GM21717 (cell line): ENCODE measurements at regions not wholly inside any gene's neighbourhood (a gene's known extent, or its start where the extent isn't known, plus 50 kb on each side); places are given as distances from the start of the nearest gene placed in this dataset.
A peak's percentile ranks its signal among the peaks of the same experiment; 100 is the strongest.
"Not testable (repeated sequence)": the region's sequence is repeated elsewhere in the genome, so short reads cannot be mapped to it uniquely, and the experiment has no call there.

Experiments used
- ATAC-seq: cut with Tn5 transposase; IDR thresholded peaks from one replicate; pipeline ENCODE4 v1.9.1; 2021; ENCODE audit warnings: mild to moderate bottlenecking, moderate library complexity; ENCODE audit not compliant: unreplicated experiment

DNA sequence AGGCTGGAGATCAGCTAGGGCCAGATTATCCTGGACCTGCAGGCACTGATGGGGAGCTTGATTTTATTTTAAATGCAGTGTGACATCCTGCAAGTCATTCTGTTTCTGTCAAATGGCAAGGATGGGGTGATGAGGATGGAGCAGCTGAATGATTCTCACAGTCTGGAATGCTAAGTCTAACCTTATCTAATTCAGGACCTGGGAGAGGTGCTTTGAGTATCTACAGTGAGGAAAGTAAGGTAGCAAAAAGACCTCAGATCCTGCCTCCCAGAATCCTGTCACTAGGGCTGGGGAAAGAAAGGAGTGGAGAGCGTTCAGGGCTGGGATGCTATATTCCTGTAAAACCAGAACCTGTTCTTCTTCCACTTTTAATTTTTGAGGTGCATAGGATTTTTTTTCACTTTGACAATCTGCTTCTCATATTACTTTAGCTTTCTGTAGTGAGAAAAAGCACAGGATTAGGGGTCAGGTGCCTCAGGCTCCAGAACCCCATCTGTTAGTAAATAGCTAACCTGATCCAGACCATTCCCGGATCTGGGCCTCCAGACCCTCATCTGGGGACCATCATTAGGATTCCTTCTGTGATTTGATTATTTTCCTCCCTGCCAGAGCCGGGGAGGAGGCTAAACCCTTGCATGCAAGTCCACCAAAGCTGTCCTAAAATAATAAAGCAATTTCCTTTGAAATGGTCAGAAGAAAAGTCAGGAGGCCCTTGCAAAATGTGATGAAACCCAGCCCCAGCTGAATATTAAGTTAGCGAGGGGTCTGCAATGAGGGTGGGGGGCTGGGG, 54.7 kb downstream of the ASCL1 start:
- ATAC-seq = no peak

DNA sequence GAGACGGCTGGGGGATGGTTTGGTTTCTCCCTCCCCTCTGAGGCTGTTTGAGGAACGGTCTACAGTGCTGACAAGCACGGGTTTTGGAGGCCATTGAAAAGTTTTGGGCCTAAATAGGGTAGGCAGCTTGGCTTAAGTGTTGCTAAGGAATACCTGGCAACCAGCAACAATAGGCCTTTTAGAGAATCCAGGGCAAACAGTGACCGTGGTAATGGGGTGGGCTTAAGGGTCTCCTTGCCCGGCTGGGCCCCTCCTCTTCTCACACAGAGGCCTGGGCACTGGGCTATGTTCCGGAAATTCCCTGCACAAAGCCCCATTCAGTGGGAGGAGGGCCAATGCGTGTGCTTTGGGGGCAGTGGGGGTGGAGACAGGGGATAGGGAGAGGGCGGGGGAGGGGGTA, 55.4 kb downstream of the ASCL1 start:
- no peak for ATAC-seq

DNA sequence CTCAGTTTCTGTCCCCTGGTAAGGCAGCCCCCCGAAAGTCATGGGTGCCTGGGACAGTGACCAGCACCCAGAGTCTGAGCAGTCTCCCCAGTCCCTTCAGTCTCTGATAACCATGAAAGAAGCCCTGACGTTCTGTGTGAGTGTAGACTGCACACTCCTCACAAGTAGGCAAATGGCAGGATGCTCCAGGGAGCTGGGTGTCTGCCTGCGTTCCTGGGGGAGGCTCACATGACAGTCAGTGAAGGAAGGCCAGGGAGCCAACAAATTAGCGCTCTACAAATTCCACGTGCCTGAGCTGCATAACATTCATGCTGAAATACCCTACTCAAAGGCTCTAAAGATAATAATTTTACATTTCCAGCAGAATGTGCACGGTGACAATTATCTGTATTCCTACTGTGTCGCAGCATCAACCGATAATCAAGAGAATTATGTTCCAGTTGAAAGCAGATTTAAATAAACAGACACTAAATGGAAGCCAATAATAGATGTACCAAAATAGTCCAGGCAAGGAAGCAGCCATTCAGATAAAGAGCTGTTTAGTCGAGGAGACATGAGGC, 56.3 kb downstream of the ASCL1 start:
- no peak for ATAC-seq

DNA sequence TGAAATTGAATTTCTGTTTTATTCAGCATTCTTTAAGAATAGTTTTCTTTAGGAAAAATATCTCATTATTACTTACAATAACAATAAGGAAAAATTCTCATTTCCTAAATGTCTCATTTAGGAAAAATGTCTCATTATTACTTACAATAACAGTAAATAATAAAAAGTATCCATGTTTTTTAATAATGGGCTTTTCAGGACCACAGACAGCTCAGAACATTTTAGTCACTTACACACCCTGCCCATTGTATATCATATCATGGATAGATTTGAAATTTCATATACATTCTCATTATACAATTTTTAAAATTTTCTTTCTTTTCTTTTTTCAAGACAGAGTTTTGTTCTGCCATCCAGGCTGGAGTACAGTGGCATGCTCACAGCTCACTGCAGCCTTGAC, 58.9 kb downstream of the ASCL1 start:
- no peak for ATAC-seq

DNA sequence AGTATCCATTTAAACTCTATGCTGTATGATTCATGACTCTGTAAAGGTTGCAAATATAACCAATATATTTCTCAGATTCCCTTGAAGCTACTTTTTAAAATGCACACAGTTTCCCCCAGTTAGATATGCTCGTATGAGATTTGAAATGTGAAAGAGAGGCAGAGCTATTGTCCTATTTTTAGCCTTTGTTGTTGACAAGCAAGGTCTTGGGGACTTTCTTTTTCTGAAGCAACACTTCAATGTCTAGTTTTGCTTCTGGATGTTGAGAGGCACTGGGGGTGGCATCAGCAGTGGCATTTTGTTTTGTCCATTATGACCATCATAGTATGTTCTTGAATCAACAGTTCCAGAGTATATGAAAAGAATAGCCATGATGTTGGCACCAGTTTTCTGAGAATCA, 63.4 kb downstream of the ASCL1 start:
- no peak for ATAC-seq

DNA sequence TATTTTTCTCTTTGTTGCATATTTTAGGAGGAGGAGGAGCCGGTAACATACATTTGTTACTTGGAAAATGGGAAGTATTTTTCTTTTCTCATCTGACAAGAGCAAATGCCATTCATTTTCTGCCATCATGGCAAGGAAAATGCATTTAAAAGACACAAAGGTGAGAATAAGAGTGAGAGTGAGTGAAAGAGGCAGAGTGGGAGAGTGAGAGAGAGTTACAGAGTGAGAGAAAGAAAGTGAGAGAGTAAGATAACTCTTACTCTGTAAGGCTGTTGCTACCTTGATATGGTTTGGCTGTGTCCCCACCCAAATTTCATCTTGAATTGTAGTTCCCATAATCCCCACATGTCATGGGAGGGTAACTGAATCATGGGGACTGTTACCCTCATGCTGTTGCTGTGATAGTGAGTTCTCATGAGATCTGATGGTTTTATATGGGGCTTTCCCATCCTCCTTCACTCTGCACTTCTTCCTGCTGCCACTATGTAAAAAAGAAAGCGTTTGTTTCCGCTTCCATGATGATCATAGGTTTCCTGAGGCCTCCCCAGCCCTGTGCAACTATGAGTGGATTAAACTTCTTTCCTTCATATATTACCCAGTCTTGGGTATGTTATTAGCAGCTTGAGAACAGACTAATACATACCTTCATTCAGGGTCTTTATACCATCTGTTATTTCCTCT, 64.2 kb downstream of the ASCL1 start:
- no peak for ATAC-seq

DNA sequence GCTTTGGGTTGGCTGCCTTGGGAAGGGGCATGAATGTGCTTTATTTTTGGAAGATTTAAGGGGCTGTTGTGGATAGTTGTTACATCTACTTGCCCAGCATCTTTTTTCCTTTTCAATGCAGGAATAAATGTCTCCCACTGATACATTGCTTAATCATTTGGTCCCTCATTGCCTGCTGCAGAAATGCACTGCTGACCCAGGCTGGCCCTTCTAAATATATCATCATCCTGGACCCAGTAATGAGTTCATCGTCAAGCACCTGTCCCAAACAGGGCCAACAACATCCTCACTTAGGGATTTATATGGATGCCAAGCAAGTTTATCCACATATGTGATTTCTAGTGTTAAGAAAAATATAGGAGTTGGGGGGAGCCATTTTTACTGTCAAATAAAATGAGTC, 67.2 kb downstream of the ASCL1 start:
- ATAC-seq = no peak

DNA sequence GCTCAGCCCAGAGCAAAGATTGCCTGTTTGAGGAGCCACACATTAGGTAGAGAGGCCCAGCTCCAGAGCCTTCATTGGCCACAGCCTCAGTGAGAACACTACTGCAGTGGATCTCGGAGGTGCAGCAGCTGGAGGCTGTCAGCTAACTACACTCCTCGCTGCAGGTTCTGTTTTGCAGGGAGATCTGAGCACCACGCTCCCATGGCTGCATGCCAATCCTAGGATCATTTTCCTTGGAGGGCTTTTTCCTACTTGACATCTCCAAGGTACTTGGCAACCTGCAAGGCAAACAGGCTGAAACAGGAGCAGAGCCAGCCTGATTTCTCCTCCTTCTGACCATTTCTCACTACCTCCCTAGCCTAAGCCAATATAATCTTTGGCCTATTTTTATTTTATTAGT, 69.2 kb downstream of the ASCL1 start:
- not testable (repeated sequence) for ATAC-seq

DNA sequence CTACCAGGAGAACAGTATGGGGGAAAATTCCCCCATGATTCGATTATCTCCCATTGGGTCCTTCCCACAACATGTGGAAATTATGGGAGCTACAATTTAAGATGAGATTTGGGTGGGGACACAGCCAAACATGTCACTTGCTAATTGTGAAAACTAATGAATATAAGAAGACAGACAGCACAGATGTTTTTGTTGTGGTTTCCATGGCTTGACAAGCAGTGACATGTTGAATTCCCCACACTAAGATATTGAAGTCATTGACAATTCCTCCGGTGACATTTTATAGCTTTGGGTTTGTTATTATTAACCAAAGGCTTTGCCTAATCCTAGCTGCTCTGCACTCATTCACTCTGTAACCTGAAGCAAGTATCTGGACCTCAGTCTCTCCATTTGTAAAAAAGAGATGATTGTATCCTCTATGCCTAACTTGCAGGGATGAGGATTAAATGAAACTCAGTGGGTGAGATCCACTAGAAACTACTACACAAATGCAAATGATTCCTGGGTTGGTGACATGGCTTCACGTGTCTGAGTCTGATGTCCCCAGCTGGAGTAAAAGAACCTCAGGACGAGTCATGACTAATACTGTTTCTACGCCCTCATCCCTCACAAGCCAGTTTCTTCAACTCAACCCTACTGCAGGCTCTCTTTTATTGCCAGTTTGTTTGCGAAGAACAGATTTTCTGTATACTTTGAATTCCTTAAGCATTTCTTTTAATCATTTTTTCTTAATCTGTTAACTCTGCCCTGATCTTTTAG, 71.6 kb downstream of the ASCL1 start:
- no peak for ATAC-seq

DNA sequence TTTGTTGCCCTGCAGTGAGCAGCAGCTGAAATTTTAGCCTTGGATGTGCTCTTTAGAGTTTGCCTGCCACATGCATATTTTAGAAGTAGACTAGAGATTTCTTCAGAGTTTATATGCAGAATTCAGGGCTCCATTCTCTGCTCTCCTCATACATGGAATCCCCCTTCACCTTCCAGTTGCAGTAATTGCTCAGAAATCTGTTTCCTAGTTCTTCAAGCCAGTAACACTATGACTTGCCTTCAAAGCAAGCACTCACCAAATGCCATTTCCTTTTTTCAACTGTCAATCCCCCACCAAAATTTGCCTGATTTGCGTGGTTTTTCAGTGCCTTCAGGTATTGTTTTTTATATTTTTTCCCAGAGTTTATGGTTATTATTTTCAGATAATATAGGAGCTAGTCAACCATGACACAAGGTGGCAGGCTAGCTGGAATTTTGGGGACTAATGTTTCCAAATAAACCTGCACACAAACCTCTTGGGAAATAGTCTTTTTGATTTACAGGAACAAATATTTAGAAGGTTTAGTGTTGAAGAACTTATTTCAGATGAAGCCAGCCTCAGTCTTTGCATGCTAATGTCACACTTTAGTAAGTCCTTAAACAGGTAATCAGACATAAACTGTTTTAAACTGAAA, 79.2 kb downstream of the ASCL1 start:
- ATAC-seq = no peak

DNA sequence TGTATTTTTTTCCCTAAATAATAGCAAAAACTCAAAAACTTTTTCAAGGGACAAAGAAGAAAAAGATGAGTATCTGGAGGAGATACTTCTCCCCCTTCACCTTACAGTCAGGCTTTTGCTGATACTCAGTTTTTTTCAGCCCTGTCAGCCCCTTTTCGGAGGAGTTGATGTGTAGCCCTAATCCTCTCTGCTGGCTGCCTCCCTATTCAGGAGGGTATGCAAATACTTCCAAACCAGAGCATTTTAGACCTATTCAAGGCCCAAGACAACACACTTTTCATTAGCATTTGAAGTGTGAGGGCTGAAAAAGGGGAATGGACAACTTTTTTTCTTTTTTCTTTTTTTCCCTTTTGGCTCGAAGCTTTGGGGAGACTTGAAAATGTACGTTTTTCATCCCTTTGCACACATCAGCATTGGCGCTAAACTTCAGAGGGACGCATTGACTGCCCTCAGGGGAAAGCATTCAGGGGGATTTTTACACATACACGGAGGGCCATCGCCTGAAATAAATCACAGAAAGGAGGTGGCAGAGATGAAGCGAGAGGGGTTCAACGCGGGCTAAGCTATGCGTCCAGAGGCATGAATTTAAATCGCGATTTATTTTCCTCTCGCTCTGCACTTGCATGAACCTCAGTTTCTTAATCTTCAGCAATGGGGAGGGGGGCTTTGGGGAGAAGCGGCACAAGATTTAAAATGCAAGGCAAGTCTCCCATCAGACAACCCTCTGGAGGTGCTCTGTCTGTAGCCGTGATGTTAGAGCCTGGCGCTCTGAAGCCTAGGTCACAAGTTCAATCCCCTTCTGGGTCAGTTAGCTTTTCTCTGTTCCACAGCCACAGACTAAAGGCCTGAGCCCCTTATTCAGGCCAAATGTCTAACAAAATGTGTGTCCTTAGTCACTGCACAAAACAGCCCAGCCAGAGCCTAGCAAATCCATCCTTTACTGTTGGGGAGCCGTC, 86.3 kb downstream of the ASCL1 start:
- no peak for ATAC-seq

DNA sequence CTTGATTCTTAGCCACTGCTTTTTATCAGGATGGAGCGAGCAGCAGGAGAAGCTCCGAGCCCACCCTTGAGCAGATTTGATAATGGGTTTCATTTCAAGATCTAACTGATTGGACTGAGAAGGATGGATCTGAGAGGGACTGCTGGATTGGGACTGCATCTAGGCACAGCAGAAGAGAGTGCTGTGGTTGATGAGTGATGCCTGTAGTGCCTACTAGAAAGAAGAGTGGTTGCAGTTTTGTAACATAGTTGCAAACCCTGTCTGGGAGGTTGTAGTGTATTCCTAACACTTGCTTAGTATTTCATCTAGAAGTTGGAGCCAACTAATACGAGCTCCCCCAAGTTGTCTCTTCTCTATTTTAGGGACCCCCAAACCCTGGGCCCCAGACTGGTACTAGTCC, 88.7 kb downstream of the ASCL1 start:
- no peak for ATAC-seq

DNA sequence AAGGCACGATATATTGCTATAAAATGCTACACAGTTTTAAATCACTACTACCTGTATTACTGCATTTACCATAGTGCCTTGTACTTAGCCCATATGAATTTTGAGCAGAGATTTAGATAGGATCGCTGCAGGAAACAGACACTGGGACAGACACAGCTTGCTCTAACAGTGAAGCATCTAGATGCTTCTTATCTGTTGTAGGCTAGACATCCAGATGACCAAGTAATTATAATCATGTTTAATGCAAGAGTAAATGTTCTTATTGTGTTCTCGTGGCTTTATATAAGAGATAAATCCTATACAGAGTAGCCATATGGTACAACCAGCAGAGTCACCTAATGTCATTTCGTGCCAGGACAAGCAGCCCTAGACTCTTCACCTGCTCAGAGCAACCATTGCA, 92.8 kb downstream of the ASCL1 start:
- ATAC-seq = no peak

DNA sequence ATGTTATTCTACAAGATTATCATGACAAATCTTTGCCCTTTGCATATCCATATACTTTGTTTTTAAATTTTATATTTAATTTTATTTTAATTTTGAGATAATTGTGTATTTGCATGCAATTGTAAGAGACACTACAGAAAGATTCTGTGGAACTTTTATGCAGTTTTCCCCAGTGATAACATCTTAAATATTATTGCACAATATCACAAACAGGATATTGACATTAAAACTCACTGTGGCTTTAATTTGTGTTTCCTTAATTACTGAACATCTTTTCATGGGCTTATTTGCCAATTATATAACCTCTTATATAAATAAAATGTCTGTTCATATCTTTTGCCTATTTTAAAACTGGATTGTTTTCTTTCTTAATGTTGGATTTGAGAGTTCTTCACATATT, 95.6 kb downstream of the ASCL1 start:
- ATAC-seq = no peak

DNA sequence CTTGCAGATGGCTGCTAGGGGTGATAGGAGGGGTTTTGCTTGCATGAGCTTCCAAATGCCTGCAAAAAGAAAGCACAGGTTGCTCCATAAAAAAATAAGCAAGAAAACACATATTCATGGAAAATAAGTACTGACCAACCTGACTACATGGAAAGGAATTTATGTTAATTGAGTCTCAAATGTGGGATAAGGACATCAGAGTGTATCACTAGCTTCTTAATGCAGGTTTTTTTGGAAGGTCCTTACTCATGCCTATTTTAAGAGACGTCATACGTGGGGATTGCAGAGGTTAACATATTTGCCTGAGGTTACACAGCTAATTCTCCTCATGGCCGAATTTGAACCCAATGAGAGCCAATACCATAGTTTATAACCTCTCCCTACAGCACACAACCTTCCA, 116.2 kb downstream of the ASCL1 start:
- no peak for ATAC-seq

DNA sequence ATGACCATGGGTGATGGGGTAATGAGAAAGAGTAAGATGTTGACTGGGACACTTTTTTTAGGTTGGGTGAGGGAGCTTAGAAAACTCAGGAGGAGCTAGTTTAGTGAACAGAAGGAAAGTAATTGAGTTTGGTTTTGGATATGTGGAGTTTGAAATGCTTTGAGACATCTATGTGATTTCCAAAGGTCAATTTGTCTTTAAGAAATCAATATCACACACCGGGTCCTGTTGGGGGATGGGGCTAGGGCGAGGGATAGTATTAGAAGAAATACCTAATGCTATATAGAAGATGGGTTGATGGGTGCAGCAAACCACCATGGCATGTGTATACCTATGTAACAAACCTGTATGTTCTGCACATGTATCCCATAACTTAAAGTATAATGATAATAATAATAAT, 118.4 kb downstream of the ASCL1 start:
- ATAC-seq = no peak

DNA sequence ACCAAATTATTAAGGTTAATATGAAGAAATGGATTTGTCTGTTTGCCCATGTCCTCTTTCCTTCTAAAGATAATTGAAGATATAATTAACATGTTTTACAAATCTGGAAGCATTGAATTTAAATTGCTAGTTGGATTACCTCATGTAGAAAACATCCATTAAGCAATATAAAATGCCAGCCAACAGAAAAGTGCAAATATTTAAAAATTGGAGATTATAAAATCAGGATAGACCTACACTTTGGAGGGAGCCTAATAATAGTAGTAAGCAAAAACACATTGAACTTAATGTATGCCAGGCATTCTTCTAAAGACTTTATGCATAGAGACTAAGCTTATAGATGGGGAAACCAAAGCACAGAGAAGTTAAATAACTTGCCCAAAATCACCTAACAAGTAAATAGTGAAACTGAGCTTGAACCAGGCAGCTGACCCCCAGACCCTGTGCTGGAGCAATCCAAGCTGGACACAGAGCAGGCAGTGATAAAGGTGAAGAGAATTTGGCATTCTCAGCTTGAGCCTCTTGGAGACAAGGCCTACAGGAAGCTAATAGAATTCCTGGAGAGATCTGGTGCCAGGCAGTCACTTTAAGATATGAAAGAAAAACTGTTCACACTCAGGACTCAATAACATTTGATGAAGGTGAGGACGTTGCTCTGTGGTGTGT, 119.8 kb downstream of the ASCL1 start:
- no peak for ATAC-seq

DNA sequence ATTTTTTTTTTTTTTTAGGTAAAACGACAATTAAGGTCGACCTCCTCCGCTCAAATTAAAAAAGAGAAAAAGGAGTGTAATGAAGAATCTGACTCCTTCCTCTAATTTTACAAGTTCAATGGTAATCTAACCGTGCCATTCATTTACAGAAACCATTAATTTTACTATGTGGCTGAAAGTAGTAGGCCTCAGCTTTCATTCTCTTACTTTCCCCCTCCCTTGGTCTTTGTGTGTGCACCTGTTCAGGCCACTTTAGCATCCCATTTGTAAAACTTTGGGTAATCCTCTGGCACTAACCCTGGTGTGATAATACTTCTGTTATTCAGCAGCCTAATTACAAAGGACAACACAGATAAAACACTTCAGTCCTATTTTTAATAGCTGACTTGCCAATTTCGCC, 128.1 kb downstream of the ASCL1 start:
- peak; percentile 62 for ATAC-seq

DNA sequence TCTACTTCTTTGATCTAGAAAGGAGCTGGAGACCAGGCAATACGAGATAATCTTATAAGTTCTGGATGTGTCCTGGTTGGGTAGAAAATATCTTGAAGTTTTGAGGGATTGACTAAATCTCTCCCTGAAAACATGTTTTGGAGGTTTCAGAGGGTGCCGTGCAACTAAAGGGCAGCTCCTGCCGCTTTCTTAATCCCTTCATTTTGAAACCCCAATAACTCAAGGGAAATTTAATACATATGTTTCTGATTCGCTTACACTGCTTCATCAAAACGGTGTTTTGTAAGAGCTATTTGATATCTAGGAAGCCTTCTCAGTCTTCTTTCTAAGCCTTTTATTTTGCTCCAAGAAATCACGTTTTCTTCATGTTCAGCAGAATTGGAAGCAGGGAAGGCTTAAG, 129.0 kb downstream of the ASCL1 start:
- ATAC-seq = no peak
